Peyer's patch (tissue), 4 donors: ENCODE measurements at regions not wholly inside any gene's neighbourhood (a gene's known extent, or its start where the extent isn't known, plus 50 kb on each side); places are given as distances from the start of the nearest gene placed in this dataset.

Experiments
- POLR2A ChIP-seq, 2 donors: fragments of 450-650 bp; IDR thresholded peaks; one replicate each; pipeline ENCODE4 v1.5.1; 2017; ENCODE audit warnings: antibody characterized with exemption in 2 of 2, mild to moderate bottlenecking in 2 of 2, moderate library complexity in 2 of 2
- TF ChIP-seq, protein P1 (sequence below), 6 experiments: fragments of 450-650 bp in 4 of 6; fragments of 200-600 bp in 2 of 6; sonication (generic) in 1 of 6; IDR thresholded peaks; one replicate each; pipeline ENCODE4 v1.5.1; 2017 to 2019; ENCODE audit warnings: antibody characterized with exemption in 6 of 6, mild to moderate bottlenecking in 3 of 6, moderate library complexity in 1 of 6

DNA sequence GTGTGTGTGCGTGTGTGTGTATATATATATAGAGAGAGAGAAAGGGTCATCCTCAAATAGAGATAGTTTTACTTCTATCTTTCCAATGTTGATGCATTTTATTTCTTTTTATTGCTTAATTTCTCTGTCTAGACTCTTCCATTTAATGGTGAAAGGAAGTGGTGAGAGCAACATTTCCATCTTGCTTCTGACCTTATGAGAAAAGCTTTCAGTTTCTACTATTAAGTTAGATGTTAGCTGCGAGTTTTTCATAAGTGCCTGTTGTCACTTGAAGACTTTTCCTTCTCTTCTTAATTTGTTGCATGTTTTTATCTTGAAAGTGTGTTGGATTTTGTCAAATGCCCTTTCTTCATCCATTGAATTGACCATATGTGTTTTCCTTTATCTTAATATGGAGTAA lies 304.4 kb upstream of the FAR2 start:
- TF ChIP-seq, protein P1, sequence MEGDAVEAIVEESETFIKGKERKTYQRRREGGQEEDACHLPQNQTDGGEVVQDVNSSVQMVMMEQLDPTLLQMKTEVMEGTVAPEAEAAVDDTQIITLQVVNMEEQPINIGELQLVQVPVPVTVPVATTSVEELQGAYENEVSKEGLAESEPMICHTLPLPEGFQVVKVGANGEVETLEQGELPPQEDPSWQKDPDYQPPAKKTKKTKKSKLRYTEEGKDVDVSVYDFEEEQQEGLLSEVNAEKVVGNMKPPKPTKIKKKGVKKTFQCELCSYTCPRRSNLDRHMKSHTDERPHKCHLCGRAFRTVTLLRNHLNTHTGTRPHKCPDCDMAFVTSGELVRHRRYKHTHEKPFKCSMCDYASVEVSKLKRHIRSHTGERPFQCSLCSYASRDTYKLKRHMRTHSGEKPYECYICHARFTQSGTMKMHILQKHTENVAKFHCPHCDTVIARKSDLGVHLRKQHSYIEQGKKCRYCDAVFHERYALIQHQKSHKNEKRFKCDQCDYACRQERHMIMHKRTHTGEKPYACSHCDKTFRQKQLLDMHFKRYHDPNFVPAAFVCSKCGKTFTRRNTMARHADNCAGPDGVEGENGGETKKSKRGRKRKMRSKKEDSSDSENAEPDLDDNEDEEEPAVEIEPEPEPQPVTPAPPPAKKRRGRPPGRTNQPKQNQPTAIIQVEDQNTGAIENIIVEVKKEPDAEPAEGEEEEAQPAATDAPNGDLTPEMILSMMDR (IDR thresholded peaks at IDR 0.05) = no peak
- no peak for TF ChIP-seq POLR2A (IDR thresholded peaks at IDR 0.05)
